Prostate gland (tissue), 2 donors: ENCODE measurements at regions not wholly inside any gene's neighbourhood (a gene's known extent, or its start where the extent isn't known, plus 50 kb on each side); places are given as distances from the start of the nearest gene placed in this dataset.

Source experiments
- POLR2AphosphoS5 ChIP-seq: sonication (generic); formaldehyde crosslinking; IDR thresholded peaks from one replicate; pipeline ENCODE4 v1.6.1; 2017; ENCODE audit warnings: antibody characterized with exemption
- TF ChIP-seq, protein P1 (sequence below), 4 experiments: fragments of 200-600 bp in 2 of 4; fragments of 450-650 bp in 2 of 4; sonication (generic) in 2 of 4; IDR thresholded peaks; 1 replicate in 3 of 4; 2 replicates in 1 of 4; pipeline ENCODE4 v1.5.1; 2016 to 2019; ENCODE audit warnings: antibody characterized with exemption in 4 of 4, mild to moderate bottlenecking in 2 of 4, moderate library complexity in 2 of 4

- TF ChIP-seq, protein P1, sequence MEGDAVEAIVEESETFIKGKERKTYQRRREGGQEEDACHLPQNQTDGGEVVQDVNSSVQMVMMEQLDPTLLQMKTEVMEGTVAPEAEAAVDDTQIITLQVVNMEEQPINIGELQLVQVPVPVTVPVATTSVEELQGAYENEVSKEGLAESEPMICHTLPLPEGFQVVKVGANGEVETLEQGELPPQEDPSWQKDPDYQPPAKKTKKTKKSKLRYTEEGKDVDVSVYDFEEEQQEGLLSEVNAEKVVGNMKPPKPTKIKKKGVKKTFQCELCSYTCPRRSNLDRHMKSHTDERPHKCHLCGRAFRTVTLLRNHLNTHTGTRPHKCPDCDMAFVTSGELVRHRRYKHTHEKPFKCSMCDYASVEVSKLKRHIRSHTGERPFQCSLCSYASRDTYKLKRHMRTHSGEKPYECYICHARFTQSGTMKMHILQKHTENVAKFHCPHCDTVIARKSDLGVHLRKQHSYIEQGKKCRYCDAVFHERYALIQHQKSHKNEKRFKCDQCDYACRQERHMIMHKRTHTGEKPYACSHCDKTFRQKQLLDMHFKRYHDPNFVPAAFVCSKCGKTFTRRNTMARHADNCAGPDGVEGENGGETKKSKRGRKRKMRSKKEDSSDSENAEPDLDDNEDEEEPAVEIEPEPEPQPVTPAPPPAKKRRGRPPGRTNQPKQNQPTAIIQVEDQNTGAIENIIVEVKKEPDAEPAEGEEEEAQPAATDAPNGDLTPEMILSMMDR (IDR thresholded peaks at IDR 0.05) = no peak
- no peak for TF ChIP-seq POLR2AphosphoS5
Observed at GRCh38 chr13:85469320-85469719, 329.9 kb downstream of the SLITRK6 start.
